DOHH2 (cell line): ENCODE measurements at regions not wholly inside any gene's neighbourhood (a gene's known extent, or its start where the extent isn't known, plus 50 kb on each side); places are given as distances from the start of the nearest gene placed in this dataset.

Experiments used
- EZH2phosphoT487 ChIP-seq: fragments of 200-600 bp; sonication (generic); IDR thresholded peaks from 2 replicates; pipeline ENCODE4 v1.6.1; 2017; ENCODE audit warnings: borderline replicate concordance, mild to moderate bottlenecking, antibody characterized with exemption, low read length, moderate library complexity, mixed read lengths
- TF ChIP-seq, protein P1 (sequence below): fragments of 200-600 bp; sonication (generic); IDR thresholded peaks from one replicate; pipeline ENCODE4 v1.5.1; 2014; ENCODE audit warnings: antibody characterized with exemption, mild to moderate bottlenecking, low read depth, low read length; ENCODE audit not compliant: poor library complexity, severe bottlenecking

- TF ChIP-seq, protein P1, sequence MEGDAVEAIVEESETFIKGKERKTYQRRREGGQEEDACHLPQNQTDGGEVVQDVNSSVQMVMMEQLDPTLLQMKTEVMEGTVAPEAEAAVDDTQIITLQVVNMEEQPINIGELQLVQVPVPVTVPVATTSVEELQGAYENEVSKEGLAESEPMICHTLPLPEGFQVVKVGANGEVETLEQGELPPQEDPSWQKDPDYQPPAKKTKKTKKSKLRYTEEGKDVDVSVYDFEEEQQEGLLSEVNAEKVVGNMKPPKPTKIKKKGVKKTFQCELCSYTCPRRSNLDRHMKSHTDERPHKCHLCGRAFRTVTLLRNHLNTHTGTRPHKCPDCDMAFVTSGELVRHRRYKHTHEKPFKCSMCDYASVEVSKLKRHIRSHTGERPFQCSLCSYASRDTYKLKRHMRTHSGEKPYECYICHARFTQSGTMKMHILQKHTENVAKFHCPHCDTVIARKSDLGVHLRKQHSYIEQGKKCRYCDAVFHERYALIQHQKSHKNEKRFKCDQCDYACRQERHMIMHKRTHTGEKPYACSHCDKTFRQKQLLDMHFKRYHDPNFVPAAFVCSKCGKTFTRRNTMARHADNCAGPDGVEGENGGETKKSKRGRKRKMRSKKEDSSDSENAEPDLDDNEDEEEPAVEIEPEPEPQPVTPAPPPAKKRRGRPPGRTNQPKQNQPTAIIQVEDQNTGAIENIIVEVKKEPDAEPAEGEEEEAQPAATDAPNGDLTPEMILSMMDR = no peak
- no peak for TF ChIP-seq EZH2phosphoT487
These were observed 1280.5 kb downstream of the OTOL1 start for GRCh38 chr3:162777118-162777517.
